ENCODE measurements at regions not wholly inside any gene's neighbourhood (a gene's known extent, or its start where the extent isn't known, plus 50 kb on each side); places are given as distances from the start of the nearest gene placed in this dataset.
"Not testable (repeated sequence)": the region's sequence is repeated elsewhere in the genome, so short reads cannot be mapped to it uniquely, and the experiment has no call there.

DNA sequence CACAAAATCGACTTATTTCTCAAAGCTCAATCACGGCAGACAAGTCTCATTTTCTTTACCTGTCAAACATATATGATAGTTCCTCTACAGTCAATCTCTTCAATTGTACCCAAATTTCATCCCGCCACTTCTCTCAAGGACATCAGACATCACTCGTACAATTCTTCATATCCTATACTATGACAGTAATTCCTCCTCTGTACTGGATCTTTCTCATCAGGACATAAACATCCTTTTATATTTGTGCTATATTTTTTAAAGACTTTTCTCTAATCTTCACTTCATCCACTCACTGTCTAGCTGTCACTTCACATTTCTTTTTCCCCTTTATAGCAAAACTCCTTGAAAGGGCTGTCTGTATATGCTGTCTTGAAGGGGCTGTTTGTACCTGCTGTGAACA is 419.1 kb upstream of the NR5A2 start:
- CTCF ChIA-PET, result no interaction called here
- POLR2A ChIA-PET, result no interaction called here
- no peak for DNase-seq (ENCODE audit: low read depth, low spot score)
- no peak overlapping the region for H3K4me3 ChIP-seq (ENCODE audit: low read depth, low read length)
- TF ChIP-seq, protein P1, sequence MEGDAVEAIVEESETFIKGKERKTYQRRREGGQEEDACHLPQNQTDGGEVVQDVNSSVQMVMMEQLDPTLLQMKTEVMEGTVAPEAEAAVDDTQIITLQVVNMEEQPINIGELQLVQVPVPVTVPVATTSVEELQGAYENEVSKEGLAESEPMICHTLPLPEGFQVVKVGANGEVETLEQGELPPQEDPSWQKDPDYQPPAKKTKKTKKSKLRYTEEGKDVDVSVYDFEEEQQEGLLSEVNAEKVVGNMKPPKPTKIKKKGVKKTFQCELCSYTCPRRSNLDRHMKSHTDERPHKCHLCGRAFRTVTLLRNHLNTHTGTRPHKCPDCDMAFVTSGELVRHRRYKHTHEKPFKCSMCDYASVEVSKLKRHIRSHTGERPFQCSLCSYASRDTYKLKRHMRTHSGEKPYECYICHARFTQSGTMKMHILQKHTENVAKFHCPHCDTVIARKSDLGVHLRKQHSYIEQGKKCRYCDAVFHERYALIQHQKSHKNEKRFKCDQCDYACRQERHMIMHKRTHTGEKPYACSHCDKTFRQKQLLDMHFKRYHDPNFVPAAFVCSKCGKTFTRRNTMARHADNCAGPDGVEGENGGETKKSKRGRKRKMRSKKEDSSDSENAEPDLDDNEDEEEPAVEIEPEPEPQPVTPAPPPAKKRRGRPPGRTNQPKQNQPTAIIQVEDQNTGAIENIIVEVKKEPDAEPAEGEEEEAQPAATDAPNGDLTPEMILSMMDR (IDR thresholded peaks at IDR 0.05; ENCODE audit: insufficient read depth, low read length, missing control alignments), result no peak

DNA sequence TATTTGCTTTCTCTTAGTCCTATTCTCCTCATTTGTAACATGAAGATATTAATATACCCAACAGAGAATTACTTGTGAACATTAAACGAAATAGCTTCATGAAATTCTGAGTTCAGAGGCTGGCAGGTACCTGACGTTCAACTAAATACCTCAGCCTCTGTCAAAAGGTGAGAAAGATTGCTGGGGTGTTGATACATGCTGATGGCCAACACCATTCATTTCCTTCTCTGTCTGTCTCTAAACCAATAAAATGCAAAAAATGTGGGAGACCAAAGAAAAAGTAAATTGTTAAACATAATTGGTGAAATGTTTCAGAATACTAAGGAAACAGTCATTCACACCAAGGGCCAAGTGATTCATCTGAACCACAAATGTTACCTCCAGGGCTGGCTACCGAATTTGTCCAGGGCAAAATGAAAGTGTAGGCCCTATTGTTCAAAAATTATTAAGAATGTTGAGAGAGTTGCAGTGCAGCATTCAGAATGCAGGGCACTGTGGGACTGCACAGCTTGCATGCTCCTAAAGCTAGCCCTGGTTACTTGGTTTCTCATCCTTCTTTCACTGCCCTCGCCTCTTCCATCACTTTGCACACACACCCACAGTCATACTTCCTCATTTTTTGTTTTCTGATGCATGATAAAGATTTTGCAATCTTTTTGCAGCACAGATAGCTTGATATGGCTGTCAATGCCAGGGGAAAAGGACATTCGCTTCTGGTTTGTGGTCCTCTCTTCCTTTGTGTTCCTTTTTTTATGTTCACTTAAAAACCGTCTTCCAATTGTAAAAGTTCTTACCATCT is 414.3 kb upstream of the NR5A2 start:
- ChIA-PET CTCF (no interaction called here), POLR2A (no interaction called here)
- TF ChIP-seq, protein P1 (IDR thresholded peaks at IDR 0.05; ENCODE audit: insufficient read depth, low read length, missing control alignments), result no peak
- DNase-seq (ENCODE audit: low read depth, low spot score), result no peak
- H3K4me3 ChIP-seq (ENCODE audit: low read depth, low read length), result no peak overlapping the region

DNA sequence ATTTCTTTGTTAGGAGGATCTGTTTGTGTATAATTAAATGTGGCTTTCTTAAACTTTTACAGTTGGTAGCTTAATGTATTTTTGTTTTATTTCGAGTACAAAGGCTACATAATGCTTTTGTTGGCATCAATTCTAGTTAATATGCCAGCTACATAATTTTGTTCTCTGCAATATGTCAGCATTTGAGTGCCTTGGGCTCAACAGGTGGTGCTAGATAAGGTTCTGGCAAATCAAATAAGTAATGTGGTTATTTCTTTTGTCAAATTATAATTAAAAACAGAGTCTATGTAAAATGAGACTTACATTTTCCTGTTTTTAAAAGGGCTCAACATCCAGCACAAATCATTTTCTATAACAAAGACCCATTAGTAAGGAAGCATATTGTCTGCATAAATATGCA is 410.6 kb upstream of the NR5A2 start:
- ChIA-PET POLR2A (no interaction called here), CTCF (no interaction called here)
- H3K4me3 ChIP-seq (ENCODE audit: low read depth, low read length), result no peak overlapping the region
- TF ChIP-seq, protein P1 (IDR thresholded peaks at IDR 0.05; ENCODE audit: insufficient read depth, low read length, missing control alignments), result no peak
- DNase-seq (ENCODE audit: low read depth, low spot score), result no peak

DNA sequence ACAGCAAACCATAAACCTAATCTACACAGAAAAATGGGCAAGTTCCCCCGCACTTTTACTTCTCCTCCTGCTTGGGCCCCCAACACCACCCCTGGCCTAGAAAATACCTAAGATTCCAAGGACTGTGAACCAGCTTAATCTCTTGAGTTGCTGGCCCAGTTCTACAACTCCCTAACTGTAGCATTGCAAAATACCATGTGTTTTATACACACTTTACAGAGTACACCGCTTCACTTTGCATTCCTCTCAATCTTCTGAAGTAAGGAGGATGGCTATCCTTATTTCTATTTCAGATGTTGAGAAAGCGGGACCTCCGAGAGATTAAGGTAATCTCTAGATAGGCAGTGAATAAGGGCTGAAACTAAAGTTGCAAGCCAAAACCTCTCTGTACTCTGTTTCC is 408.3 kb upstream of the NR5A2 start:
- CTCF ChIA-PET, result no interaction called here
- no peak for DNase-seq (ENCODE audit: low read depth, low spot score)
- POLR2A ChIA-PET, result interaction anchor here (0.7 kb wide), 1 partner anchor 9 kb away, joined by 3 read pairs; no protein-coding TSS in a partner anchor
- no peak overlapping the region for H3K4me3 ChIP-seq (ENCODE audit: low read depth, low read length)
- TF ChIP-seq, protein P1 (IDR thresholded peaks at IDR 0.05; ENCODE audit: insufficient read depth, low read length, missing control alignments), result no peak

DNA sequence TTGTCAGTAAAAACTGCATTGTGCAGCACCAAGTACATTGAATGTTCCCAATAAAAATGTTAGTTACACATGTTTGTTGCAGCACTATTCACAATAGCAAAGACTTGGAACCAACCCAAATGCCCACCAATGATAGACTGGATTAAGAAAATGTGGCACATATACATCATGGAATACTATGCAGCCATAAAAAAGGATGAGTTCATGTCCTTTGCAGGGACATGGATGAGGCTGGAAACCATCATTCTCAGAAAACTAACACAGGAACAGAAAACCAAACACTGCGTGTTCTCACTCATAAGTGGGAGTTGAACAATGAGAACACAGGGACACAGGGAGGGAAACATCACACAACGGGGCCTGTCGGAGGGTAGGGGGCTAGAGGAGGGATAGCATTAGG is 401.3 kb upstream of the NR5A2 start:
- DNase-seq (ENCODE audit: low read depth, low spot score); H3K4me3 ChIP-seq (ENCODE audit: low read depth, low read length); CTCF ChIA-PET; POLR2A ChIA-PET: not testable (repeated sequence)

DNA sequence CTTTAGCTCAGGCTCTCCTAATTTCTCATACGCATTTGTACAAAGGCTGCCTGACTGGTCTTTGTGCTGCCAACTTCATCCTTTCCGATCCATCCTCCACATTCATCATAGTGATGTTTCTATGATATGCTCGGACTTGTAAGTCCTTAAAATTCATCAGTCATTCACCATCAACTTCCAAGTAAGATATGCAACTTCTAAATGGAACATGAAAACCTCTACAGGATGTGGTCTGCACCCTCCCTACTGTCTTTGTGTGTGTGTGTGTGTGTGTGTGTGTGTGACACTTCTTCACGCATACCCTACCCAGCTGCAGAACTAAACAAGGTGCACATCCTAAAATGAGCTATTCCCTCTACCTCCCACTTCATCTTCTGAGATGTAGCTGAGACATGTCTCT is 397.9 kb upstream of the NR5A2 start:
- ChIA-PET POLR2A (no interaction called here), CTCF (no interaction called here)
- DNase-seq (ENCODE audit: low read depth, low spot score), result no peak
- TF ChIP-seq, protein P1 (IDR thresholded peaks at IDR 0.05; ENCODE audit: insufficient read depth, low read length, missing control alignments), result no peak
- H3K4me3 ChIP-seq (ENCODE audit: low read depth, low read length), result no peak overlapping the region

DNA sequence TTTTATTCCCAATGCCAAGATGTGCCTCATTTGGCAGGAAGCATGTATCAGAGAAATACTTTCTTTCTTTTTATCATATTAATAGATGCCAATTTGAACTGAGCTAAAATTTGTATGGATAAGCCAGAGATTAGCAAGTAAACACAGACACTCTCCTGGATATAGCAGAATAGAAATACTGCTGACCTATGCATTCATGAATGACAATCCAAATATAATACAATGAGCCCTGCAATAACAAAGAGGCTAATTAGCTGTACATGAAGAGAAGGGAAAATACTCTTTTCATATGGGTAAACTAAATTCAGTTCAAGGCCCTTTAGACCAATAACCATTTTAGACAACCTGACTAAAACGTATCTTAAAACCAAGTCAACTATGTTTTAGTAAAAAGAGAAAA is 388.1 kb upstream of the NR5A2 start:
- no peak overlapping the region for H3K4me3 ChIP-seq (ENCODE audit: low read depth, low read length)
- CTCF ChIA-PET, result no interaction called here
- TF ChIP-seq, protein P1 (IDR thresholded peaks at IDR 0.05; ENCODE audit: insufficient read depth, low read length, missing control alignments), result no peak
- no peak for DNase-seq (ENCODE audit: low read depth, low spot score)
- POLR2A ChIA-PET, result interaction anchor here (0.7 kb wide), 1 partner anchor 797 kb away, joined by 4 read pairs; no protein-coding TSS in a partner anchor

Data from AG04449 (cell line).